ENCODE measurements at regions not wholly inside any gene's neighbourhood (a gene's known extent, or its start where the extent isn't known, plus 50 kb on each side); places are given as distances from the start of the nearest gene placed in this dataset.

DNA sequence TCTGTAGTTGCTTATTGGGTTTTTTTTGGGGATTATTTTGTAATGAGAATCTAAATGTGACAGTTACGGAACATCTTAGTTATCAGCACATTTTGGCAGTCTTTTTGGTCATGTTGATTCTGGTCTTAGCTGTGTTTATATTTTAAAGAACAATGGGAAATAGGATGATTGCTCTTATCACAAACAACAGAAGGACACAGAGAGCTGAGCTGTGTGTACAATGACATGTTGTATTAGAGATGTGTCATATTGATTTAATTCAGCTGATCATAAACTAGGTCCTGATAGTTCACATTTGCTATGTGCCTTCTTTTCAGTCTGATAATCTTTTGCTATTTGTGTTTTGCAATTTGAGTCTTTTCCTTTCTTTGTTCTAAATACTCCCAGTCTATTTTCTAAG is 781.7 kb downstream of the TRHDE start:
- DNase-seq (ENCODE audit: low read depth), result no peak
- H3K4me1 ChIP-seq (ENCODE audit: control insufficient read depth, insufficient read depth, low read length), result no peaks in the 10 kb centered on the region
- no peak overlapping the region for H3K4me3 ChIP-seq (ENCODE audit: low read length)
- no peaks in the 10 kb centered on the region for H3K9me3 ChIP-seq (ENCODE audit: control insufficient read depth, low read length)
- H3K9ac ChIP-seq (ENCODE audit: low read length), result no peak overlapping the region
- no peaks in the 10 kb centered on the region for H3K27me3 ChIP-seq (replicated peaks; ENCODE audit: control insufficient read depth, insufficient read depth, low read length)
- no peaks in the 10 kb centered on the region for H3K36me3 ChIP-seq (ENCODE audit: control insufficient read depth, insufficient read depth, low read length, severe bottlenecking)

- no peak overlapping the region for H3K9ac ChIP-seq (ENCODE audit: low read length)
- no peaks in the 10 kb centered on the region for H3K9me3 ChIP-seq (ENCODE audit: control insufficient read depth, low read length)
- no peaks in the 10 kb centered on the region for H3K36me3 ChIP-seq (ENCODE audit: control insufficient read depth, insufficient read depth, low read length, severe bottlenecking)
- no peaks in the 10 kb centered on the region for H3K27me3 ChIP-seq (replicated peaks; ENCODE audit: control insufficient read depth, insufficient read depth, low read length)
- DNase-seq (ENCODE audit: low read depth), result no peak
- H3K4me1 ChIP-seq (ENCODE audit: control insufficient read depth, insufficient read depth, low read length), result no peaks in the 10 kb centered on the region
- no peak overlapping the region for H3K4me3 ChIP-seq (ENCODE audit: low read length)
Measured at GRCh38 chr12:73057428-73057827, 785.3 kb downstream of the TRHDE start.

GRCh38 chr12:73065913-73066312 is 793.7 kb downstream of the TRHDE start:
- H3K36me3 ChIP-seq (ENCODE audit: control insufficient read depth, insufficient read depth, low read length, severe bottlenecking), result no peaks in the 10 kb centered on the region
- no peak for DNase-seq (ENCODE audit: low read depth)
- H3K27me3 ChIP-seq (replicated peaks; ENCODE audit: control insufficient read depth, insufficient read depth, low read length), result no peaks in the 10 kb centered on the region
- peaks cover 2% of the 10 kb centered on the region for H3K4me1 ChIP-seq (ENCODE audit: control insufficient read depth, insufficient read depth, low read length)
- H3K9ac ChIP-seq (ENCODE audit: low read length), result no peak overlapping the region
- no peak overlapping the region for H3K4me3 ChIP-seq (ENCODE audit: low read length)
- no peaks in the 10 kb centered on the region for H3K9me3 ChIP-seq (ENCODE audit: control insufficient read depth, low read length)

DNA sequence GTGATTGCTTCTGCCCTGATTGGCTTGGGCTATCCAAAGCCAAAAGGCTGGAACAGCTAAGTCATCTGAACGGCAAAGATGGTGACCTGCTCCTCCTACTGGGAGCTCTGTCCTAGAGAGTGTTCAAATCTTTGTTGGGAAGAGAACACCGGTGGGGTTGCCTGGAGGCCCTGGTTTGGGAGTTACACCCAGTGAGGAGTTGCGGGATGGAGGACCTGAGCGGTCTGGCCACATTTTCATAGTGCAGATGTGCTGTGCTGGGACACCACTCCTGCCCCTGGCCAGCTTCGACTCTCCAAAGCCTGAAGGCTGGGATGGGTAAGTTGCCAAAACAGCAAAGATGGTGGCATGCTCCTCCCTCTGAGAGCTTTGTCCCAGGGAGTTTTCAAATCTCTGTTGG is 795.4 kb downstream of the TRHDE start:
- no peaks in the 10 kb centered on the region for H3K36me3 ChIP-seq (ENCODE audit: control insufficient read depth, insufficient read depth, low read length, severe bottlenecking)

GRCh38 chr12:73072214-73072613 is 800.0 kb downstream of the TRHDE start:
- Histone ChIP-seq H3K9me3 (ENCODE audit: control insufficient read depth, low read length) (no peaks in the 10 kb centered on the region), H3K4me1 (ENCODE audit: control insufficient read depth, insufficient read depth, low read length) (no peaks in the 10 kb centered on the region), H3K9ac (ENCODE audit: low read length) (no peak overlapping the region), H3K27me3 (replicated peaks; ENCODE audit: control insufficient read depth, insufficient read depth, low read length) (no peaks in the 10 kb centered on the region), H3K4me3 (ENCODE audit: low read length) (no peak overlapping the region), H3K36me3 (ENCODE audit: control insufficient read depth, insufficient read depth, low read length, severe bottlenecking) (no peaks in the 10 kb centered on the region)
- no peak for DNase-seq (ENCODE audit: low read depth)

More for the DNA sequence above, 795.4 kb downstream of the TRHDE start:
- Histone ChIP-seq H3K9ac (ENCODE audit: low read length) (no peak overlapping the region), H3K4me3 (ENCODE audit: low read length) (no peak overlapping the region), H3K27me3 (replicated peaks; ENCODE audit: control insufficient read depth, insufficient read depth, low read length) (no peaks in the 10 kb centered on the region), H3K4me1 (ENCODE audit: control insufficient read depth, insufficient read depth, low read length) (peaks cover 2% of the 10 kb centered on the region), H3K9me3 (ENCODE audit: control insufficient read depth, low read length) (no peaks in the 10 kb centered on the region)
- no peak for DNase-seq (ENCODE audit: low read depth)

GRCh38 chr12:73076760-73077159 is 804.6 kb downstream of the TRHDE start:
- no peak overlapping the region for H3K9ac ChIP-seq (ENCODE audit: low read length)
- H3K27me3 ChIP-seq (replicated peaks; ENCODE audit: control insufficient read depth, insufficient read depth, low read length), result no peaks in the 10 kb centered on the region
- no peaks in the 10 kb centered on the region for H3K36me3 ChIP-seq (ENCODE audit: control insufficient read depth, insufficient read depth, low read length, severe bottlenecking)
- H3K9me3 ChIP-seq (ENCODE audit: control insufficient read depth, low read length), result no peaks in the 10 kb centered on the region
- H3K4me3 ChIP-seq (ENCODE audit: low read length), result no peak overlapping the region
- DNase-seq (ENCODE audit: low read depth), result no peak
- H3K4me1 ChIP-seq (ENCODE audit: control insufficient read depth, insufficient read depth, low read length), result no peaks in the 10 kb centered on the region

DNA sequence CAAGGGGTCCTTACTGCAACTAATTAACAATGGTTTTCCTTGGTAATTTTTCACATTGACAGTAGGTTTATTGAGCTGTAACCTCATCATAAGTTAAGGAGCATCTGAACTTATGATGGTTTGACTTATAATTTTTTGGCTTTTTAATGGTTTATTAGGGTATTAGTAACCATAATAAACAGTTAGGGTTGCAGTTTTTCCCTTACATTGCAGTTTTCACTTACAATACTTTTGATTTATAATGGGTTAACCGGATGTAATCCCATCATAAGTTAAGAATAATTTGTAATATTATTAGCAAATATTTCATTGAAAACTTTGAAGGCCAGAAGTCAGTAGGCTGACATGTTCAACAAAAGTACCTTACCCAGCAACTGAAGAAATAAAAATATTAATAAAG is 811.6 kb downstream of the TRHDE start:
- no peak for DNase-seq (ENCODE audit: low read depth)
- Histone ChIP-seq H3K4me1 (ENCODE audit: control insufficient read depth, insufficient read depth, low read length) (no peaks in the 10 kb centered on the region), H3K9me3 (ENCODE audit: control insufficient read depth, low read length) (no peaks in the 10 kb centered on the region), H3K4me3 (ENCODE audit: low read length) (no peak overlapping the region), H3K9ac (ENCODE audit: low read length) (no peak overlapping the region), H3K27me3 (replicated peaks; ENCODE audit: control insufficient read depth, insufficient read depth, low read length) (no peaks in the 10 kb centered on the region), H3K36me3 (ENCODE audit: control insufficient read depth, insufficient read depth, low read length, severe bottlenecking) (no peaks in the 10 kb centered on the region)

- Histone ChIP-seq H3K36me3 (ENCODE audit: control insufficient read depth, insufficient read depth, low read length, severe bottlenecking) (no peaks in the 10 kb centered on the region), H3K9ac (ENCODE audit: low read length) (no peak overlapping the region), H3K27me3 (replicated peaks; ENCODE audit: control insufficient read depth, insufficient read depth, low read length) (no peaks in the 10 kb centered on the region), H3K9me3 (ENCODE audit: control insufficient read depth, low read length) (peaks cover 3% of the 10 kb centered on the region), H3K4me1 (ENCODE audit: control insufficient read depth, insufficient read depth, low read length) (no peaks in the 10 kb centered on the region), H3K4me3 (ENCODE audit: low read length) (no peak overlapping the region)
- DNase-seq (ENCODE audit: low read depth), result no peak
Measured at GRCh38 chr12:73106296-73106695, 834.1 kb downstream of the TRHDE start.

- Histone ChIP-seq H3K27me3 (replicated peaks; ENCODE audit: control insufficient read depth, insufficient read depth, low read length) (no peaks in the 10 kb centered on the region), H3K9me3 (ENCODE audit: control insufficient read depth, low read length) (peaks cover 3% of the 10 kb centered on the region), H3K4me3 (ENCODE audit: low read length) (no peak overlapping the region), H3K9ac (ENCODE audit: low read length) (no peak overlapping the region), H3K36me3 (ENCODE audit: control insufficient read depth, insufficient read depth, low read length, severe bottlenecking) (no peaks in the 10 kb centered on the region), H3K4me1 (ENCODE audit: control insufficient read depth, insufficient read depth, low read length) (no peaks in the 10 kb centered on the region)
- DNase-seq (ENCODE audit: low read depth), result no peak
Measured at GRCh38 chr12:73106896-73107295, 834.7 kb downstream of the TRHDE start.

DNA sequence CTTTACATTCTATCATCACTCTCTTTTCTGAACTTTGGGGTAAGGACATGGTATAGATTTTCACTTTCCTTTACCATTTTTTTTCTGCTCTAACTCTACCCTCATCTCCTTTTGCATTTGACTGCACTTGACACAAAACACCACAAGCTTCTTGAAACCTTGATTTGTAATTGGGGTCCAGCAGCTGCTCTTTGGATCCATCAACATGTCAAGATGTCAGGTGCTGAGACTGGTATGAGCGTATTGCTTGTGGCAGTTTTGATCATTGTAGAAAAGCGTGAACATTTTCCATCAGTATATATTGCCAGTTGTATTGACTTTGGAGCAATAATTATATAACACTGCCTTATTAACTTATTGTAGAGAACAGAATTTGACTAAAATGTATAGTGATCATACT is 838.6 kb downstream of the TRHDE start:
- H3K36me3 ChIP-seq (ENCODE audit: control insufficient read depth, insufficient read depth, low read length, severe bottlenecking), result no peaks in the 10 kb centered on the region
- no peak overlapping the region for H3K9ac ChIP-seq (ENCODE audit: low read length)
- H3K4me3 ChIP-seq (ENCODE audit: low read length), result no peak overlapping the region
- peaks cover 3% of the 10 kb centered on the region for H3K9me3 ChIP-seq (ENCODE audit: control insufficient read depth, low read length)
- no peaks in the 10 kb centered on the region for H3K4me1 ChIP-seq (ENCODE audit: control insufficient read depth, insufficient read depth, low read length)
- no peak for DNase-seq (ENCODE audit: low read depth)
- H3K27me3 ChIP-seq (replicated peaks; ENCODE audit: control insufficient read depth, insufficient read depth, low read length), result no peaks in the 10 kb centered on the region

- DNase-seq (ENCODE audit: low read depth), result no peak
- Histone ChIP-seq H3K4me1 (ENCODE audit: control insufficient read depth, insufficient read depth, low read length) (no peaks in the 10 kb centered on the region), H3K36me3 (ENCODE audit: control insufficient read depth, insufficient read depth, low read length, severe bottlenecking) (no peaks in the 10 kb centered on the region), H3K9ac (ENCODE audit: low read length) (no peak overlapping the region), H3K9me3 (ENCODE audit: control insufficient read depth, low read length) (peaks cover 3% of the 10 kb centered on the region), H3K4me3 (ENCODE audit: low read length) (no peak overlapping the region), H3K27me3 (replicated peaks; ENCODE audit: control insufficient read depth, insufficient read depth, low read length) (no peaks in the 10 kb centered on the region)
Measured at GRCh38 chr12:73112035-73112816, 840.1 kb downstream of the TRHDE start.

DNA sequence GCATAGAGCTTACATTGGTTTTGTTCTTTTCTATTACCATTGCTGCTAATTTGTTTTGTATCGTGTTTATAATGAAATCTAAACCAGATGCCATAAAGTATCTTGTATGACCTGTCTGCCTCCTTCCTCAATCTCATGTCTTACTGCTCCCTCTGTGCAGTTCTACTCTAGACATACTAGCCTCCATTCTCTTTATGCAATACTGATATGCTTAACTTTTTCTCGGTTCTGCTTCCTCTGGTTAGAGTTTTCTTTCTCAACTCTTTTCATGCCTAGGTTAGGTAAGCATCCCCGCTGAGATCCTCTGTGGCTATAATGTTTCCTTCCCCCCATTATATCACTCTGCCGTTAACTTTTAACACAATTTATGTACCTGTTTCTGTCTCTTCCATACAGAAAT is 852.3 kb downstream of the TRHDE start:
- Histone ChIP-seq H3K9ac (ENCODE audit: low read length) (no peak overlapping the region), H3K4me1 (ENCODE audit: control insufficient read depth, insufficient read depth, low read length) (no peaks in the 10 kb centered on the region), H3K4me3 (ENCODE audit: low read length) (no peak overlapping the region), H3K36me3 (ENCODE audit: control insufficient read depth, insufficient read depth, low read length, severe bottlenecking) (no peaks in the 10 kb centered on the region), H3K27me3 (replicated peaks; ENCODE audit: control insufficient read depth, insufficient read depth, low read length) (no peaks in the 10 kb centered on the region), H3K9me3 (ENCODE audit: control insufficient read depth, low read length) (no peaks in the 10 kb centered on the region)
- no peak for DNase-seq (ENCODE audit: low read depth)

Measured in adipocyte (in vitro differentiated cells).